Bronchial epithelial cell (primary cell): ENCODE measurements at regions not wholly inside any gene's neighbourhood (a gene's known extent, or its start where the extent isn't known, plus 50 kb on each side); places are given as distances from the start of the nearest gene placed in this dataset.
"Not testable (repeated sequence)": the region's sequence is repeated elsewhere in the genome, so short reads cannot be mapped to it uniquely, and the experiment has no call there.

ENCODE experiments used
- DNase-seq: peaks from one replicate; pipeline ENCODE4 v3.0.0-alpha.2; 2010; ENCODE audit warnings: low read depth
- FAIRE-seq: peaks from 2 replicates; lab custom pipeline; 2011; peaks lifted over from hg19 to GRCh38; lab: Jason Lieb, UNC
- H3K27me3 ChIP-seq: 2 replicates; pipeline ENCODE4 v1.5.1; 2011; ENCODE audit warnings: low read length; ENCODE audit not compliant: control insufficient read depth, insufficient read depth
- H3K36me3 ChIP-seq: 2 replicates; pipeline ENCODE4 v1.5.1; 2011; ENCODE audit warnings: low read length; ENCODE audit not compliant: control insufficient read depth, insufficient read depth
- H3K4me3 ChIP-seq: 2 replicates; pipeline ENCODE4 v1.5.1; 2011; ENCODE audit warnings: mild to moderate bottlenecking, low read depth, low read length, control low read depth
- CTCF ChIP-seq: IDR thresholded peaks from 2 replicates; pipeline ENCODE4 v1.5.1; 2011; ENCODE audit warnings: mild to moderate bottlenecking, moderate library complexity, low read length, control low read depth, inconsistent platforms; ENCODE audit not compliant: insufficient read depth, severe bottlenecking

- no peaks in the 10 kb centered on the region for H3K27me3 ChIP-seq
- no peak for FAIRE-seq
- H3K36me3 ChIP-seq, result no peaks in the 10 kb centered on the region
- no peak for DNase-seq
- no peak for TF ChIP-seq CTCF
- H3K4me3 ChIP-seq, result no peak overlapping the region
Observed at GRCh38 chr6:165167311-165167710, 142.1 kb downstream of the C6orf118 start.

GRCh38 chr6:165163519-165163918, 145.9 kb downstream of the C6orf118 start:
- no peak for TF ChIP-seq CTCF
- DNase-seq, result no peak
- no peak for FAIRE-seq
- H3K4me3 ChIP-seq, result no peak overlapping the region
- no peaks in the 10 kb centered on the region for H3K27me3 ChIP-seq
- no peaks in the 10 kb centered on the region for H3K36me3 ChIP-seq

GRCh38 chr6:165159460-165159859, 149.9 kb downstream of the C6orf118 start:
- TF ChIP-seq CTCF, result no peak
- FAIRE-seq, result no peak
- no peak for DNase-seq
- Histone ChIP-seq H3K27me3 (no peaks in the 10 kb centered on the region), H3K36me3 (no peaks in the 10 kb centered on the region), H3K4me3 (no peak overlapping the region)

- Histone ChIP-seq H3K27me3 (no peaks in the 10 kb centered on the region), H3K4me3 (no peak overlapping the region), H3K36me3 (no peaks in the 10 kb centered on the region)
- FAIRE-seq, result no peak
- no peak for TF ChIP-seq CTCF
- no peak for DNase-seq
Observed at GRCh38 chr6:165146456-165146855, 162.9 kb downstream of the C6orf118 start.

GRCh38 chr6:165135889-165136288, 173.5 kb downstream of the C6orf118 start:
- DNase-seq (no peak), FAIRE-seq (no peak)
- Histone ChIP-seq H3K4me3 (no peak overlapping the region), H3K27me3 (no peaks in the 10 kb centered on the region), H3K36me3 (no peaks in the 10 kb centered on the region)
- TF ChIP-seq CTCF, result no peak

- H3K4me3 ChIP-seq, result no peak overlapping the region
- DNase-seq, result no peak
- TF ChIP-seq CTCF, result no peak
- H3K27me3 ChIP-seq, result no peaks in the 10 kb centered on the region
- no peak for FAIRE-seq
- no peaks in the 10 kb centered on the region for H3K36me3 ChIP-seq
Observed at GRCh38 chr6:165129086-165129485, 180.3 kb downstream of the C6orf118 start.

- not testable (repeated sequence) for H3K27me3 ChIP-seq, DNase-seq, H3K36me3 ChIP-seq, FAIRE-seq, H3K4me3 ChIP-seq
Observed at GRCh38 chr6:165127743-165128142, 181.7 kb downstream of the C6orf118 start.

GRCh38 chr6:165124681-165125080, 184.7 kb downstream of the C6orf118 start:
- not testable (repeated sequence) for FAIRE-seq, H3K27me3 ChIP-seq, H3K4me3 ChIP-seq, H3K36me3 ChIP-seq, DNase-seq
